ENCODE measurements at regions not wholly inside any gene's neighbourhood (a gene's known extent, or its start where the extent isn't known, plus 50 kb on each side); places are given as distances from the start of the nearest gene placed in this dataset.

- no peak overlapping the region for H3K27ac ChIP-seq (ENCODE audit: low read length)
- H3K9me3 ChIP-seq (ENCODE audit: low read length): no peaks in the 10 kb centered on the region
- no peaks in the 10 kb centered on the region for H3K36me3 ChIP-seq (ENCODE audit: low read depth, low read length)
- no peak overlapping the region for H2AFZ ChIP-seq (ENCODE audit: low read length)
- no peaks in the 10 kb centered on the region for H3F3A ChIP-seq (ENCODE audit: low read length, unreplicated experiment)
- H3K9ac ChIP-seq (ENCODE audit: low read length): no peak overlapping the region
- intact Hi-C loops (cut with micrococcal nuclease): no loop called here
- TF ChIP-seq CTCF (conservative IDR thresholded peaks at IDR 0.05; ENCODE audit: low read depth, low read length): no peak
- TF ChIP-seq EZH2 (IDR thresholded peaks at IDR 0.05; ENCODE audit: low read length, unreplicated experiment): no peak
- TF ChIP-seq EZH2phosphoT487 (IDR thresholded peaks at IDR 0.05; ENCODE audit: borderline replicate concordance, low read length): no peak
- ChIA-PET CTCF (no interaction called here), POLR2A (ENCODE audit: unreplicated experiment) (no interaction called here)
- DNase-seq (no peak), ATAC-seq (no peak)
- H4K20me1 ChIP-seq (ENCODE audit: low read length): no peaks in the 10 kb centered on the region
- no peak overlapping the region for H3K4me3 ChIP-seq (ENCODE audit: low read length)
- peaks cover 18% of the 10 kb centered on the region for H3K27me3 ChIP-seq (ENCODE audit: low read length)
- BruUV-seq (replicated peaks): no TSS peak
- no peak overlapping the region for H3K4me2 ChIP-seq (ENCODE audit: low read length)
- H3K9me2 ChIP-seq (replicated peaks; ENCODE audit: low read length): no peaks in the 10 kb centered on the region
- H3K4me1 ChIP-seq (ENCODE audit: insufficient read depth, low read length): no peaks in the 10 kb centered on the region
- H3K79me2 ChIP-seq (ENCODE audit: low read length): no peaks in the 10 kb centered on the region
Observed at GRCh38 chr20:57023997-57024396, 242.4 kb downstream of the BMP7 start.

GRCh38 chr20:57024849-57025248, 241.6 kb downstream of the BMP7 start:
- intact Hi-C loops (cut with micrococcal nuclease): no loop called here
- DNase-seq: no peak
- H3K9ac ChIP-seq (ENCODE audit: low read length): no peak overlapping the region
- H3K79me2 ChIP-seq (ENCODE audit: low read length): no peaks in the 10 kb centered on the region
- no peaks in the 10 kb centered on the region for H3F3A ChIP-seq (ENCODE audit: low read length, unreplicated experiment)
- H2AFZ ChIP-seq (ENCODE audit: low read length): no peak overlapping the region
- ChIA-PET POLR2A (ENCODE audit: unreplicated experiment) (interaction anchor here (0.6 kb wide), 1 partner anchor 1313 kb away, joined by 3 read pairs; no protein-coding TSS in a partner anchor), CTCF (no interaction called here)
- no peaks in the 10 kb centered on the region for H3K36me3 ChIP-seq (ENCODE audit: low read depth, low read length)
- no TSS peak for BruUV-seq (replicated peaks)
- no peaks in the 10 kb centered on the region for H3K4me1 ChIP-seq (ENCODE audit: insufficient read depth, low read length)
- H3K4me3 ChIP-seq (ENCODE audit: low read length): no peak overlapping the region
- TF ChIP-seq EZH2phosphoT487 (IDR thresholded peaks at IDR 0.05; ENCODE audit: borderline replicate concordance, low read length) (no peak), CTCF (conservative IDR thresholded peaks at IDR 0.05; ENCODE audit: low read depth, low read length) (no peak), EZH2 (IDR thresholded peaks at IDR 0.05; ENCODE audit: low read length, unreplicated experiment) (no peak)
- H4K20me1 ChIP-seq (ENCODE audit: low read length): no peaks in the 10 kb centered on the region
- no peaks in the 10 kb centered on the region for H3K9me2 ChIP-seq (replicated peaks; ENCODE audit: low read length)
- H3K27ac ChIP-seq (ENCODE audit: low read length): no peak overlapping the region
- no peak overlapping the region for H3K4me2 ChIP-seq (ENCODE audit: low read length)
- no peaks in the 10 kb centered on the region for H3K9me3 ChIP-seq (ENCODE audit: low read length)
- H3K27me3 ChIP-seq (ENCODE audit: low read length): peaks cover 17% of the 10 kb centered on the region
- no peak for ATAC-seq

GRCh38 chr20:57025261-57025660, 241.2 kb downstream of the BMP7 start:
- POLR2A ChIA-PET (ENCODE audit: unreplicated experiment): interaction anchor here (0.6 kb wide), 1 partner anchor 1313 kb away, joined by 3 read pairs; no protein-coding TSS in a partner anchor
- H3K9me2 ChIP-seq (replicated peaks; ENCODE audit: low read length): no peaks in the 10 kb centered on the region
- no peak overlapping the region for H3K27ac ChIP-seq (ENCODE audit: low read length)
- no peaks in the 10 kb centered on the region for H3K9me3 ChIP-seq (ENCODE audit: low read length)
- CTCF ChIA-PET: no interaction called here
- no peaks in the 10 kb centered on the region for H3K79me2 ChIP-seq (ENCODE audit: low read length)
- H3K4me2 ChIP-seq (ENCODE audit: low read length): no peak overlapping the region
- ATAC-seq: no peak
- H4K20me1 ChIP-seq (ENCODE audit: low read length): no peaks in the 10 kb centered on the region
- no peak overlapping the region for H3K9ac ChIP-seq (ENCODE audit: low read length)
- H3K27me3 ChIP-seq (ENCODE audit: low read length): peaks cover 13% of the 10 kb centered on the region
- DNase-seq: peak; percentile 43
- TF ChIP-seq CTCF (conservative IDR thresholded peaks at IDR 0.05; ENCODE audit: low read depth, low read length) (no peak), EZH2phosphoT487 (IDR thresholded peaks at IDR 0.05; ENCODE audit: borderline replicate concordance, low read length) (no peak), EZH2 (IDR thresholded peaks at IDR 0.05; ENCODE audit: low read length, unreplicated experiment) (no peak)
- no peaks in the 10 kb centered on the region for H3K36me3 ChIP-seq (ENCODE audit: low read depth, low read length)
- no peak overlapping the region for H3K4me3 ChIP-seq (ENCODE audit: low read length)
- no peaks in the 10 kb centered on the region for H3K4me1 ChIP-seq (ENCODE audit: insufficient read depth, low read length)
- no TSS peak for BruUV-seq (replicated peaks)
- no peak overlapping the region for H2AFZ ChIP-seq (ENCODE audit: low read length)
- intact Hi-C loops (cut with micrococcal nuclease): no loop called here
- no peaks in the 10 kb centered on the region for H3F3A ChIP-seq (ENCODE audit: low read length, unreplicated experiment)

All from PC-3 (cell line).